Activated T-cell treated with anti-CD3 and anti-CD28 coated beads for 24 hours (primary cell): ENCODE measurements at regions not wholly inside any gene's neighbourhood (a gene's known extent, or its start where the extent isn't known, plus 50 kb on each side); places are given as distances from the start of the nearest gene placed in this dataset.

ENCODE experiments used
- DNase-seq: peaks from one replicate; pipeline ENCODE4 v3.0.0-alpha.2; 2020; ENCODE audit warnings: low read depth

- DNase-seq, result no peak
Measured at GRCh38 chr2:204272089-204272488, 273.2 kb upstream of the PARD3B start.

- DNase-seq, result no peak
Measured at GRCh38 chr2:204272610-204273287, 272.5 kb upstream of the PARD3B start.

GRCh38 chr2:204274429-204274828 is 270.8 kb upstream of the PARD3B start:
- no peak for DNase-seq

GRCh38 chr2:204274991-204275390 is 270.3 kb upstream of the PARD3B start:
- no peak for DNase-seq

GRCh38 chr2:204277226-204277625 is 268.0 kb upstream of the PARD3B start:
- DNase-seq, result no peak

GRCh38 chr2:204278454-204278853 is 266.8 kb upstream of the PARD3B start:
- no peak for DNase-seq

- no peak for DNase-seq
Measured at GRCh38 chr2:204279819-204280218, 265.5 kb upstream of the PARD3B start.

- no peak for DNase-seq
Measured at GRCh38 chr2:204280262-204280668, 265.0 kb upstream of the PARD3B start.

- DNase-seq, result no peak
Measured at GRCh38 chr2:204282081-204282480, 263.2 kb upstream of the PARD3B start.

GRCh38 chr2:204282525-204282924 is 262.8 kb upstream of the PARD3B start:
- DNase-seq, result no peak

- DNase-seq, result no peak
Measured at GRCh38 chr2:204289066-204289465, 256.2 kb upstream of the PARD3B start.

- DNase-seq, result no peak
Measured at GRCh38 chr2:204292439-204292838, 252.8 kb upstream of the PARD3B start.

GRCh38 chr2:204293884-204294747 is 251.2 kb upstream of the PARD3B start:
- DNase-seq, result no peak

GRCh38 chr2:204298404-204298803 is 246.9 kb upstream of the PARD3B start:
- DNase-seq, result no peak

- DNase-seq, result no peak
Measured at GRCh38 chr2:204299766-204300165, 245.5 kb upstream of the PARD3B start.

- DNase-seq, result no peak
Measured at GRCh38 chr2:204306667-204307066, 238.6 kb upstream of the PARD3B start.

- DNase-seq, result no peak
Measured at GRCh38 chr2:204312105-204312504, 233.2 kb upstream of the PARD3B start.

- no peak for DNase-seq
Measured at GRCh38 chr2:204313256-204313655, 232.0 kb upstream of the PARD3B start.

GRCh38 chr2:204315236-204315662 is 230.0 kb upstream of the PARD3B start:
- DNase-seq, result no peak

- no peak for DNase-seq
Measured at GRCh38 chr2:204317640-204318039, 227.6 kb upstream of the PARD3B start.

GRCh38 chr2:204321027-204321800 is 224.1 kb upstream of the PARD3B start:
- no peak for DNase-seq

GRCh38 chr2:204321910-204322751 is 223.1 kb upstream of the PARD3B start:
- no peak for DNase-seq
